ENCODE measurements at regions not wholly inside any gene's neighbourhood (a gene's known extent, or its start where the extent isn't known, plus 50 kb on each side); places are given as distances from the start of the nearest gene placed in this dataset.

- no peak overlapping the region for H2AK5ac ChIP-seq (ENCODE audit: insufficient read length, low read length)
- no peak overlapping the region for H2BK20ac ChIP-seq (ENCODE audit: low read depth, low read length, poor library complexity, severe bottlenecking)
- Mint-ChIP-seq H3K4me1 (no peaks in the 10 kb centered on the region), H3K4me3 (no peak overlapping the region), H3K27me3 (ENCODE audit: low read depth) (peaks cover 16% of the 10 kb centered on the region), H3K9me3 (no peaks in the 10 kb centered on the region; a peak in 1 of 5 replicates), H3K27ac (no peak overlapping the region), H3K36me3 (ENCODE audit: insufficient read depth in 1 of 3, low read depth in 3 of 3) (no peaks in the 10 kb centered on the region)
- H3K4me2 ChIP-seq (ENCODE audit: insufficient read depth, insufficient read length, low read length): no peak overlapping the region
- H2AFZ ChIP-seq (ENCODE audit: low read length): no peak overlapping the region
- no peak overlapping the region for H3K4ac ChIP-seq (ENCODE audit: low read depth, low read length)
- no peak overlapping the region for H3K27ac ChIP-seq (ENCODE audit: insufficient read length, low read depth, low read length)
- H3K79me2 ChIP-seq (ENCODE audit: insufficient read depth, low read length): no peaks in the 10 kb centered on the region
- DNase-seq: no peak
- no peaks in the 10 kb centered on the region for H3K23me2 ChIP-seq (ENCODE audit: insufficient read length, low read depth, low read length, poor library complexity, severe bottlenecking)
- H2BK12ac ChIP-seq (ENCODE audit: insufficient read length, low read depth, low read length): no peak overlapping the region
- no peaks in the 10 kb centered on the region for H3K79me1 ChIP-seq (ENCODE audit: insufficient read depth, low read depth, low read length, poor library complexity, severe bottlenecking)
- H2BK15ac ChIP-seq (ENCODE audit: low read depth, low read length): no peak overlapping the region
- H2BK120ac ChIP-seq (ENCODE audit: low read depth, low read length, poor library complexity, severe bottlenecking): no peak overlapping the region
- no peaks in the 10 kb centered on the region for H3K4me1 ChIP-seq (ENCODE audit: insufficient read depth, low read length)
- no peak overlapping the region for H2BK5ac ChIP-seq (ENCODE audit: insufficient read length, low read length)
- H3T11ph ChIP-seq (ENCODE audit: low read length): no peak overlapping the region
- H3K18ac ChIP-seq (ENCODE audit: insufficient read length, low read depth, low read length): no peak overlapping the region
- no peaks in the 10 kb centered on the region for H4K20me1 ChIP-seq (ENCODE audit: control insufficient read depth, insufficient read depth, insufficient read length)
- H4K5ac ChIP-seq (ENCODE audit: insufficient read length, low read depth, low read length): no peak overlapping the region
- no peak overlapping the region for H4K8ac ChIP-seq (replicated peaks; ENCODE audit: insufficient read length, low read depth, low read length)
- no CpG with 5 or more reads among the region's 1 CpG for WGBS (ENCODE audit: extremely low coverage, insufficient read length, low lambda C conversion rate)
- no peaks in the 10 kb centered on the region for H3K27me3 ChIP-seq (ENCODE audit: insufficient read depth, low read length)
- H4K91ac ChIP-seq (ENCODE audit: insufficient read length, low read depth, low read length): no peak overlapping the region
- TF ChIP-seq, protein P1, sequence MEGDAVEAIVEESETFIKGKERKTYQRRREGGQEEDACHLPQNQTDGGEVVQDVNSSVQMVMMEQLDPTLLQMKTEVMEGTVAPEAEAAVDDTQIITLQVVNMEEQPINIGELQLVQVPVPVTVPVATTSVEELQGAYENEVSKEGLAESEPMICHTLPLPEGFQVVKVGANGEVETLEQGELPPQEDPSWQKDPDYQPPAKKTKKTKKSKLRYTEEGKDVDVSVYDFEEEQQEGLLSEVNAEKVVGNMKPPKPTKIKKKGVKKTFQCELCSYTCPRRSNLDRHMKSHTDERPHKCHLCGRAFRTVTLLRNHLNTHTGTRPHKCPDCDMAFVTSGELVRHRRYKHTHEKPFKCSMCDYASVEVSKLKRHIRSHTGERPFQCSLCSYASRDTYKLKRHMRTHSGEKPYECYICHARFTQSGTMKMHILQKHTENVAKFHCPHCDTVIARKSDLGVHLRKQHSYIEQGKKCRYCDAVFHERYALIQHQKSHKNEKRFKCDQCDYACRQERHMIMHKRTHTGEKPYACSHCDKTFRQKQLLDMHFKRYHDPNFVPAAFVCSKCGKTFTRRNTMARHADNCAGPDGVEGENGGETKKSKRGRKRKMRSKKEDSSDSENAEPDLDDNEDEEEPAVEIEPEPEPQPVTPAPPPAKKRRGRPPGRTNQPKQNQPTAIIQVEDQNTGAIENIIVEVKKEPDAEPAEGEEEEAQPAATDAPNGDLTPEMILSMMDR (conservative IDR thresholded peaks at IDR 0.05): no peak
- H3K56ac ChIP-seq (ENCODE audit: insufficient read length, low read depth, low read length): no peak overlapping the region
- no peak overlapping the region for H3K9ac ChIP-seq (ENCODE audit: extremely low read depth, insufficient read length, low read length)
- no peak overlapping the region for H3K23ac ChIP-seq (ENCODE audit: insufficient read length, low read depth, low read length)
- no peaks in the 10 kb centered on the region for H3K9me3 ChIP-seq (ENCODE audit: control insufficient read depth, low read depth, low read length)
- H3K14ac ChIP-seq (ENCODE audit: insufficient read depth, low read length): no peak overlapping the region
Measured at GRCh38 chr4:10183462-10183861, 66.9 kb upstream of the WDR1 start.
